AG09319 (cell line): ENCODE measurements at regions not wholly inside any gene's neighbourhood (a gene's known extent, or its start where the extent isn't known, plus 50 kb on each side); places are given as distances from the start of the nearest gene placed in this dataset.

ENCODE experiments used
- DNase-seq: peaks from one replicate; pipeline ENCODE4 v3.0.0-alpha.2; 2010; ENCODE audit warnings: low read depth; ENCODE audit errors: extremely low read depth
- TF ChIP-seq, protein P1 (sequence below): IDR thresholded peaks from 2 replicates; pipeline ENCODE4 v1.5.1; 2011; ENCODE audit warnings: low read depth, mild to moderate bottlenecking, inconsistent platforms, low read length, moderate library complexity

DNA sequence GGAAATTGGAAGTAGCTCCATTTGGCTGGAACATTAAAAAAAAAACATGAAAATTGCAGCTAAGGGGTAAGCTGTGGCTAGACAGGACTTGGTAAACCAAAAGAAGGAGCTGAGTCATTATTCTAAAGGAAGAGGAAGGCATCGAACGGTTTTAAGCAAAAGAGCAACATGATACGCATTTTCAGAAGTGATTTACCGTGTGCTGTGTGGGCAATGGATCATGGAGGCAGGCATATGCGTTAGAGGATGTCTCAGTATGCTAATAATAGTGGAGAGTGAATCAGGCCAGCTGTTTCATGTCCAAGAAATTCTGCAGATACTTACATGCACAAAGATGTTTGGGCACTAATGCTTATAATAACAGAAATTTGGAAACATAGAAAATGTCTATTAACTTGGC is 409.1 kb upstream of the ATP11B start:
- DNase-seq = no peak
- TF ChIP-seq, protein P1, sequence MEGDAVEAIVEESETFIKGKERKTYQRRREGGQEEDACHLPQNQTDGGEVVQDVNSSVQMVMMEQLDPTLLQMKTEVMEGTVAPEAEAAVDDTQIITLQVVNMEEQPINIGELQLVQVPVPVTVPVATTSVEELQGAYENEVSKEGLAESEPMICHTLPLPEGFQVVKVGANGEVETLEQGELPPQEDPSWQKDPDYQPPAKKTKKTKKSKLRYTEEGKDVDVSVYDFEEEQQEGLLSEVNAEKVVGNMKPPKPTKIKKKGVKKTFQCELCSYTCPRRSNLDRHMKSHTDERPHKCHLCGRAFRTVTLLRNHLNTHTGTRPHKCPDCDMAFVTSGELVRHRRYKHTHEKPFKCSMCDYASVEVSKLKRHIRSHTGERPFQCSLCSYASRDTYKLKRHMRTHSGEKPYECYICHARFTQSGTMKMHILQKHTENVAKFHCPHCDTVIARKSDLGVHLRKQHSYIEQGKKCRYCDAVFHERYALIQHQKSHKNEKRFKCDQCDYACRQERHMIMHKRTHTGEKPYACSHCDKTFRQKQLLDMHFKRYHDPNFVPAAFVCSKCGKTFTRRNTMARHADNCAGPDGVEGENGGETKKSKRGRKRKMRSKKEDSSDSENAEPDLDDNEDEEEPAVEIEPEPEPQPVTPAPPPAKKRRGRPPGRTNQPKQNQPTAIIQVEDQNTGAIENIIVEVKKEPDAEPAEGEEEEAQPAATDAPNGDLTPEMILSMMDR = no peak

DNA sequence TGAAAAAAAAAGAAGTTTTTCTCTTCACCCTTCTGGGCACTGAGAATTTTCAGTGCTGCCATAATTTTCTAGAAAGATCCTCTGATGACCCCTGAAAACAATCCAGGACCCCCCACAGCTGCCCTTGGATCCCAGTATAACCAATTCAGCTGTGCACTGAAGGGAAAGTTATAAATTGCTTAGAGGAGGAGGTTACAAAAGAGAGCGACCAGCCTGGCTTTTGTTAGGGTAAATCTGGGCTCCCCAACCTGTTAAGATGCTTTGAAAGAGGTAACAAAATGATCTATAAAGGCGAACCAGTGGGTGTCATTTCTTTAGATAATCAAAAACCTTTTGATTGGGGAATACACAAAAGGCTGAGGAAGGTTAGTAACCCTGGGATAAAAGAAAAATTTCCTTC is 407.9 kb upstream of the ATP11B start:
- no peak for DNase-seq
- TF ChIP-seq, protein P1 = no peak

DNA sequence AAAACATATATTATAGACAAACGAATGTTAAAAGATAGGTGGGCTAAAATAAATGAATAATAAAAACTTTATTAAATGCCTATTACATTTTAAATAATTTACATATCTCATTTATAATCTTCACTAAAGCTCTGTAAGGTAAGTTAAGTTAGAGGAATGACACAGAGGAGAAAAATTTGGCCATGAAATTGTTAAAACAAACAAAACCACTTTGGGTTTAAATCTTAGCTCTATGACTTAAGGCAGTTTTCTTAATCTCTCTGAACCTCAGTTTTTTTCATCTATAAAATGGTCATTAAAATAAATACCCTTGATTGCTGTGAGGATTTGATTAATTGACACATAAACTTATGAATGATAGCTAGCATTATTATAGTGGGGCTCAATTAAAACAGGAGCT is 404.8 kb upstream of the ATP11B start:
- DNase-seq = no peak
- TF ChIP-seq, protein P1 = no peak

DNA sequence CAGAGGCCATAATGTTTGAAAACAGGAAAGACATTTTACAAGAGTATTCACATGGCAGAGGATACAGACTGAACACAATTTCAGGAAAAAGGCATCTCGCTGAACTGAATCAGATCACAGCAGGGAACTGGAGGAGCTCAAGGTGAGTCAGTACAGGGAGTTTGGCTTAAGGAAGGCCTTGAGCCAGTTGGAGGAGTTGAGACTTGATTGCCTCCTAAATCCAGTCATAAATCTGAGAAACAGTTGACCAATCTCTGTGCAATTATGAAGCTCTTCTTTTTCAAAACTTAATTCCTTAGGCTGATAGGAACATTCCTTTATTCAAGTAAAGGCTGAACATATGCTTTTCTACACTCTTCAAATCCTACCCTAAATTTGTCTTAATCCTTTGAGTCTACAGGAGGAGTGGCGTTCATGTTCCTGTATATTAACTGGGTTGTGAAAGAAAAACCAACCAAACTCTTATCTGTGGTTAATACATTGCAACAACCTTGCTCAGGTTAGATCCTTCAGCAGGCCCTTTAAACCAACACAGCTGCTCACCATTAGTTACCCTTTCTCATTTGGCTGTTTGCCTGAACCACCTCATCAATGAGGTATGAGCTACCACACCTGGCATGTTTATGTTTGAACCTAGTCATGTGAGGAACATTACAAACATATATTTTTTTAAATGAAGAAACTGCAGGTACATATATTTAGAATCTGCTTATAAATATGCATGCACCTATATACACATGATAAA is 404.1 kb upstream of the ATP11B start:
- TF ChIP-seq, protein P1 = no peak
- DNase-seq = no peak

DNA sequence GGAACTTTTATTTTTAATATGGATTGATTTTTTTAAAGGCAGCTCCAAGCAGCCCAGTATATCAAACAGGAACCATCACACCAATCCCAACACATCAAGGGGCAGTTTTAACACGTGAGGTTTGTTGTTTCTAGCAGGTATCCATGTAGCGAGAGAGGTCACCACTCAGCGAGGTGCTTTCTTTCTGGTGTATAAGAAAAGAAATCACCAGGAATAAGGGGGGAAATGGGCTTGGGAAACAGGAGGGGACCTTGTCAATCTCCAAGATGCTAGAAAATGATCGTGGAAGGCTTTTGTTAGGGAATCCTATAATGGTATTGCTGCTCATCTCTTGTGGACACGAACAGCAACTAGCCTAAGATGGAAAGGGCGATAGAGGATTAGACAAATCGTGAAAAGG is 402.9 kb upstream of the ATP11B start:
- DNase-seq = no peak
- TF ChIP-seq, protein P1 = no peak

DNA sequence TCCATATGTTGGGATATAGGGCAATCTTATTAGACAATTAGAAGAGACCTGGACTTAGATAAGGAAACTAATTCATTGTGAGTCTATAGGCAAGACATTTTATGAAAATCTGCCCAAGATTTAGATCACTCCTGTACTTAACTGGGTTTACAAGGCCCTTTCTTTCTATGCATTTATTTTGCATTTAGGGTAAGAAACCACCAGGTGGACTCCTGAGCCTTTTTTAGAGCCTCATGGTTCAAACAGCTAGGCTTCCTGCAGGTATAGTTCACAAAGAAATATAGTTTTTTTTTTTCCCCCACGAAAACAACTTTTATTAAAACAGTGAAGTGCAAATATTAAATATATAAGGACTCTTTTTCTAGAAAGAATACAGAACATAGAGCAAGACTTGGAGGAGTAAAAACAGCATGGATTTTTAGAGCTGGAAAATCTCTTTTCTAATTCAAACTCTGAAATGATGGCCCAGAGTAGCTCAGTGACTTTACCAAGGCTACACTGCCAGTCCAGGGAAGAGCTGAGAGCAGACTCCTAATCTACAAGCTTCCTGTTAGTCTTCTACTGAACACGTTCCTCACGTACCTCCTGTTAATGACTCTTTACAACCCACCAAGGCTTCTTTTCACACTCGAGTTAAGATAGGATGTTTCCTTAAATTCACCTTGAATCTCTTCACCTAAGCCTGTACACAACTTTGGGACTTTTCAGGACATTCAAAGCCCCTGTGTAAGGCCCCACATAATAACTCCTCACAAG is 400.9 kb upstream of the ATP11B start:
- no peak for DNase-seq
- TF ChIP-seq, protein P1 = no peak

DNA sequence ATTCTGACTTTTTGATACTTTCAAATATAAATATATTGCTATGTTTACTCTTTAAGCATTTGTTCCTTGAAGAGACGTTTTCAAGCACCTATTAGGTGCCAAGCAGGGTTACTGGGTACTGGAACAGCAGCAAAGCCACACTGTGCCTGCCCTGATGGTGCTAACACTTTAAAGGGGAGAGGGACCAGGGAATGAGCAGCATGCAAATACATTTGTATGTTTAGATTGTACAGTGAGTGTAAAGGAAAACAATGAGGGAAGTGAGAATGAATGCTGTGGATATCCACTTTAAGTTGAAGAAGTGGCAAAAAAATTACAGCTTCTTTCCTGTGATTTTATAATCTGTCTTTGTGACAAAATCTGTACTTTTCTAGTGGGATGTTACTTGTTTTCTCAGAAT is 400.2 kb upstream of the ATP11B start:
- TF ChIP-seq, protein P1 = no peak
- DNase-seq = no peak
